SK-N-SH treated with all-trans-retinoic acid at 6 μM for 48 hours (cell line): ENCODE measurements at regions not wholly inside any gene's neighbourhood (a gene's known extent, or its start where the extent isn't known, plus 50 kb on each side); places are given as distances from the start of the nearest gene placed in this dataset.

Experiments used
- ARNTL ChIP-seq: fragments of 450-650 bp; formaldehyde crosslinking; IDR thresholded peaks from 2 replicates; pipeline ENCODE4 v1.5.0; 2020; ENCODE audit warnings: low read depth, mild to moderate bottlenecking, moderate library complexity, borderline replicate concordance
- CSDC2 ChIP-seq: fragments of 250-450 bp; sonication (Bioruptor Pico); IDR thresholded peaks from 2 replicates; pipeline ENCODE4 v1.5.0; 2020; ENCODE audit warnings: mild to moderate bottlenecking, moderate library complexity
- ISL1 ChIP-seq: fragments of 250-450 bp; sonication (Bioruptor Pico); IDR thresholded peaks from 2 replicates; pipeline ENCODE4 v2.1.2; 2022; ENCODE audit warnings: mild to moderate bottlenecking, moderate library complexity
- RARB ChIP-seq: fragments of 250-450 bp; sonication (Bioruptor Pico); IDR thresholded peaks from 2 replicates; pipeline ENCODE4 v1.8.0; 2021; ENCODE audit warnings: mild to moderate bottlenecking, moderate library complexity
- ZC3H10 ChIP-seq: fragments of 250-450 bp; sonication (Bioruptor Pico); IDR thresholded peaks from 2 replicates; pipeline ENCODE4 v1.5.1; 2021; ENCODE audit warnings: mild to moderate bottlenecking, moderate library complexity
- ZFP3 ChIP-seq: fragments of 250-450 bp; sonication (Bioruptor Pico); IDR thresholded peaks from 2 replicates; pipeline ENCODE4 v1.5.0; 2020; ENCODE audit warnings: mild to moderate bottlenecking, moderate library complexity
- TF ChIP-seq, protein P1 (sequence below): fragments of 250-450 bp; sonication (Bioruptor Pico); IDR thresholded peaks from 2 replicates; pipeline ENCODE4 v1.5.1; 2020; ENCODE audit warnings: low read depth, mild to moderate bottlenecking, moderate library complexity
- TF ChIP-seq, protein P2 (sequence below): fragments of 250-450 bp; sonication (Bioruptor Pico); IDR thresholded peaks from 2 replicates; pipeline ENCODE4 v1.8.0; 2021; ENCODE audit warnings: low read depth, mild to moderate bottlenecking, moderate library complexity, borderline replicate concordance

DNA sequence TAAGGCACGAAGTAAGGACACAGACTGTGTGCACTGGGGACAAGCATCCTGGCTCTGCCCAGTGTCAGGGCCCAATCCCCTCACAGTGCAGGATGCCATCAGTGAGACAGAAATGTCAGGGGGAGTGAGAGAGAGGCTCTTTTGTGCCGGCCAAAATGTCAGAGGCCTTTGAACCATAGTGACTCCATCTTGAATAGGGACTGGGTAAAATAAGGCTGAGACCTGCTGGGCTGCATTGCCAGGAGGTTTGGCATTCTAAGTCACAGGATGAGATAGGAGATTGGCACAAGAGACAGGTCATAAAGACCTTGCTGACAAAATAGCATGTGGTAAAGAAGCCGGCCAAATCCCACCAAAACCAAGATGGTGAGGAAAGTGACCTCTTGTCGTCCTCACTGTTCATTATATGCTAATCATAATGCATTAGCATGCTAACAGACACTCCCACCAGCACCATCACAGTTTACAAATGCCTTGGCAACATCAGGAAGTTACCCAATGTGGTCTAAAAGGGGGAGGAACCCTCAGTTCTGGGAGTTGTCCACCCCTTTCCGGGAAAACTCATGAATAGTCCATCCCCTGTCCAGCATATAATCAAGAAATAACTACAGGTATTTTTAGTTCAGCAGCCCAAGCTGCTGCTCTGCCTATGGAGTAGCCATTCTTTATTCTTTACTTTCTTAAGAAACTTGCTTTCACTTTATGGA is 337.4 kb downstream of the LPIN1 start:
- TF ChIP-seq ISL1 (CRISPR knock-in tag), result no peak
- TF ChIP-seq, protein P1, sequence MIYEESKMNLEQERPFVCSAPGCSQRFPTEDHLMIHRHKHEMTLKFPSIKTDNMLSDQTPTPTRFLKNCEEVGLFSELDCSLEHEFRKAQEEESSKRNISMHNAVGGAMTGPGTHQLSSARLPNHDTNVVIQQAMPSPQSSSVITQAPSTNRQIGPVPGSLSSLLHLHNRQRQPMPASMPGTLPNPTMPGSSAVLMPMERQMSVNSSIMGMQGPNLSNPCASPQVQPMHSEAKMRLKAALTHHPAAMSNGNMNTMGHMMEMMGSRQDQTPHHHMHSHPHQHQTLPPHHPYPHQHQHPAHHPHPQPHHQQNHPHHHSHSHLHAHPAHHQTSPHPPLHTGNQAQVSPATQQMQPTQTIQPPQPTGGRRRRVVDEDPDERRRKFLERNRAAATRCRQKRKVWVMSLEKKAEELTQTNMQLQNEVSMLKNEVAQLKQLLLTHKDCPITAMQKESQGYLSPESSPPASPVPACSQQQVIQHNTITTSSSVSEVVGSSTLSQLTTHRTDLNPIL (CRISPR knock-in tag), result no peak
- TF ChIP-seq, protein P2, sequence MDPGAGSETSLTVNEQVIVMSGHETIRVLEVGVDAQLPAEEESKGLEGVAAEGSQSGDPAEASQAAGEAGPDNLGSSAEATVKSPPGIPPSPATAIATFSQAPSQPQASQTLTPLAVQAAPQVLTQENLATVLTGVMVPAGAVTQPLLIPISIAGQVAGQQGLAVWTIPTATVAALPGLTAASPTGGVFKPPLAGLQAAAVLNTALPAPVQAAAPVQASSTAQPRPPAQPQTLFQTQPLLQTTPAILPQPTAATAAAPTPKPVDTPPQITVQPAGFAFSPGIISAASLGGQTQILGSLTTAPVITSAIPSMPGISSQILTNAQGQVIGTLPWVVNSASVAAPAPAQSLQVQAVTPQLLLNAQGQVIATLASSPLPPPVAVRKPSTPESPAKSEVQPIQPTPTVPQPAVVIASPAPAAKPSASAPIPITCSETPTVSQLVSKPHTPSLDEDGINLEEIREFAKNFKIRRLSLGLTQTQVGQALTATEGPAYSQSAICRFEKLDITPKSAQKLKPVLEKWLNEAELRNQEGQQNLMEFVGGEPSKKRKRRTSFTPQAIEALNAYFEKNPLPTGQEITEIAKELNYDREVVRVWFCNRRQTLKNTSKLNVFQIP (CRISPR knock-in tag), result no peak
- no peak for TF ChIP-seq ZFP3
- no peak for TF ChIP-seq ARNTL (CRISPR knock-in tag)
- no peak for TF ChIP-seq RARB (CRISPR knock-in tag)
- TF ChIP-seq CSDC2, result no peak
- TF ChIP-seq ZC3H10 (CRISPR knock-in tag), result no peak
